ENCODE measurements at regions not wholly inside any gene's neighbourhood (a gene's known extent, or its start where the extent isn't known, plus 50 kb on each side); places are given as distances from the start of the nearest gene placed in this dataset.

GRCh38 chr18:45282101-45282812 is 333.0 kb upstream of the SLC14A2 start:
- no peak for TF ChIP-seq CTCF (IDR thresholded peaks at IDR 0.05)
- no peak for TF ChIP-seq POLR2A (IDR thresholded peaks at IDR 0.05)
